NOMO-1 treated with dmso at 0.1 percent for 144 hours (cell line): ENCODE measurements at regions not wholly inside any gene's neighbourhood (a gene's known extent, or its start where the extent isn't known, plus 50 kb on each side); places are given as distances from the start of the nearest gene placed in this dataset.

Experiments used
- DNase-seq: peaks from one replicate; lab custom pipeline; 2025; ENCODE audit not compliant: unreplicated experiment; lab: John Stamatoyannopoulos, UW

- no peak for DNase-seq
Observed at GRCh38 chr6:1514078-1514477, 95.6 kb upstream of the FOXC1 start.

DNA sequence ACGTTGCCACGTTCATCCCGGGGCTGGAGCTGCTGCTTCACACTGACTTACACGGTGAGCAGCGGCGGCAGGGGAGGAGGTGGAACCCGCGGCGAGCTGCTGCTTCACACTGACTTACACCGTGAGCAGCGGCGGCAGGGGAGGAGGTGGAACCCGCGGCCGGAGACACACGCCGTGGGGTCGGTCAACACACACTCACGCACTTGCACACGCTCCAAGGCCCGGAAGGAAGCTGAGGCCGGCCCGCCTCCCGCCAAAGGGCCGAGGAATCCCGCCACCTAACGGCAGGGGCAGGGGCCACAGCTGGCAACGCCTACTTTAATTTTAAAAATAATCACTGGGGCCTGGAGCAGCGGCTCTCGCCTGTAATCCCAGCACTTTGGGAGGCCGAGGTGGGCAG lies 94.4 kb upstream of the FOXC1 start:
- DNase-seq = no peak

DNA sequence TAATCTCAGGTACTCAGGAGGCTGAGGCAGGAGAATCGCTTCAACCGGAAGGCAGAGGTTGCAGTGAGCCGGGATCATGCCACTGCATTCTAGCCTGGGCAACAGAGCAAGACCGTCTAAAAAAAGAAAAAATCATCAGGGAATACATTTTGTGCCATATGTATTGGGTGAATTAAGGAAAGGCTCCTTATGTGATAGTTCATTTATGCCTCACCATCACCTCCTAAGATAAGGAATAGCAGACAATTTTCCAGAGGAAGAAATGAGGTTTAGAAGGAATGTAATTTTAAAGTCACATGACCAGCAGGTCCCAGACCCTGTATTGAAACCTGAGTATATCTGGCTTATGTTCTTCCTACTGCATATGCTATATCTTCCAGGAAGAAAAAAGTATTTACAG lies 93.9 kb upstream of the FOXC1 start:
- DNase-seq = no peak

DNA sequence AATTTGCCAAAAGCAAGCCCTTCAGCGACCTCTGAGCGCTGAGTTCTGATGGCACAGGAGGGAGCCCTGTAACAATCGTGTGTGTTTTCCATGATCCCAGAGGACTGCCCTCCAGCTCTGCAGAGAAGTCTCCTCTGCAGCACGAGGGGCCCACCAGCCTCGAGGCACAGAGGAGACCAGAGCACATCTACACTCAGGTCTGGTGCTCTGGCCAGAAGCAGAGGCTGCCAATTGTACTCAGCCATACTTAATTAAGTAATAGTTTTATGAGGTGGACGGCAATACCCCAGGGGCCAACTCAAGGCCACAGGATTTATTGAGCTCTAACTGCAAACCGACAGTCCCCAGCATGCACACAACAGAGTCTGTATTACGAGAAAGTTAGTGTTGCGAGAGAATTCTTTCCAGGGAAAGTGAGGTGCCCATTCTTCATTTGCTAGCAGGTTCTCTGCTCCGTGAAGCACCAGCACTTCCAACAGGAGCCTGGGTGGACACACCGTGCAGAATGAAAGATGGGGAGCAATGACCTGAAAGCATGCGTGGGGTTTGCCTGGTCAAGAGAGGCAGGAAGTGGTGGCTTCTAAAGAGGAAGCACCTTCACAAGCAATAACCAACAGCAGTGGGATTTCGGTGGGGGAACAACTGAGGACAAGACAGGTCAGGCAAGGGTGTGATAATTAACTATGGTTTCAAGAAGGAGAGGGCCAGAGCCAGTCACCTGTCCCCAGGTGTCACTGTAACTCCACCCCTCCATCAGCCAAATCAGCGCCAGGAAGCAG lies 92.8 kb upstream of the FOXC1 start:
- DNase-seq = peak; percentile 4

DNA sequence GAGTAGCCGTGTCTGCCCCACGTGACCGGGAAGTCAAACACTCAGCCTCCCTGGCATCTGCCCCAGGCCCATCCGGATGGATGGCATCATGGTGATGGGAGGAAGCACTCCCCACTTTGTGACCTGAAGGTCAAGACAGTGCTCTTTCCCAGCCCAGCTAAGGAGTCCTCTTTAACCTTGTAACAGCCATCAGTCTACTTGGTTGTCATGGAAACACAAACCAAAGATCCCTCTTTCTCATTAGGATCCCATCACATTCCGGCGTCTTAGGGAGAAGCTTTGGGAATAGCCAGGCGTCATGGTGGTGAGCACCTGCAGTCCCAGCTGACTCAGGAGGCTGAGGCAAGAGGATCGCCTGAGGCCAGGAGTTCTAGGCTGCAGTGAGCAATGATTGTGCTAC lies 90.9 kb upstream of the FOXC1 start:
- DNase-seq = no peak

DNA sequence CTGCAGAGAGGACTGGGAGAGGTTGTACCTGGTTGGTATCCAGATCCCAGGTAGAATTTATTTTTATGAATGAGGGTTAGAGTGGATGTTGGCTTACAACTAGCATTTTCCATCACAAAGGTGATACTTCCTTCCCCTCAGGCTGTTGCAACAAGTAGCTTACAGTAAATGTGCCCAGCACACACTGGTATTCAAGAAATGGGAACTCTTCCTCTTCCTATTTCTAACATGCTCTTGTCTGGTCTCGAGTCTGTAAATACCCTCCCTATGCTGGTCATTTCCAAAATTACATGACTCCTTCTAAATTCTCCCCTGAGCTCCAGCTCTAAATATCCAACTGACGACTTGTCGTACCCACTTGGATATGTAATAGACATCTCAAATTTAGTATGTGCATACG lies 90.1 kb upstream of the FOXC1 start:
- no peak for DNase-seq

- no peak for DNase-seq
Observed at GRCh38 chr6:1522779-1523178, 86.9 kb upstream of the FOXC1 start.

- no peak for DNase-seq
Observed at GRCh38 chr6:1524040-1524480, 85.7 kb upstream of the FOXC1 start.

- no peak for DNase-seq
Observed at GRCh38 chr6:1525364-1526038, 84.2 kb upstream of the FOXC1 start.

GRCh38 chr6:1526398-1527072 lies 83.2 kb upstream of the FOXC1 start:
- DNase-seq = no peak

DNA sequence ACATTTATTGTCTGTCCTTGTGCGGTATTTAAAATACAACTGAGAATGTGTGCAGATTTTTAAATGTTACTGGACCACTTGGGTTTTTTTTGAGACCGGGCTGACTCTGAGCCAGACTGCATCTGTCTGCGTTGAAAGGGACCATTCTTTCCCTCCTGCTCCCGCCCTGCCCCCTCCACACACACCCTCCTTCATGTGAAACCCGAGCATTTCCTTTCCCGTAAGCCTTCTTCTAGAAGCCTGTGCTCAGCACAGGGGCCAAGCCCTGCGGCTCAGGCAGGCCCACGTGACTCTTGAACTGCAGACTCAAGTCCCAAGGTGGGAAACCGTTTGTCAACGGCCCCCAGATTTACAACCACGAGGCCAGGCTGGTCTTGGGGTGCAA lies 82.7 kb upstream of the FOXC1 start:
- DNase-seq = no peak

- no peak for DNase-seq
Observed at GRCh38 chr6:1535295-1535694, 74.4 kb upstream of the FOXC1 start.

DNA sequence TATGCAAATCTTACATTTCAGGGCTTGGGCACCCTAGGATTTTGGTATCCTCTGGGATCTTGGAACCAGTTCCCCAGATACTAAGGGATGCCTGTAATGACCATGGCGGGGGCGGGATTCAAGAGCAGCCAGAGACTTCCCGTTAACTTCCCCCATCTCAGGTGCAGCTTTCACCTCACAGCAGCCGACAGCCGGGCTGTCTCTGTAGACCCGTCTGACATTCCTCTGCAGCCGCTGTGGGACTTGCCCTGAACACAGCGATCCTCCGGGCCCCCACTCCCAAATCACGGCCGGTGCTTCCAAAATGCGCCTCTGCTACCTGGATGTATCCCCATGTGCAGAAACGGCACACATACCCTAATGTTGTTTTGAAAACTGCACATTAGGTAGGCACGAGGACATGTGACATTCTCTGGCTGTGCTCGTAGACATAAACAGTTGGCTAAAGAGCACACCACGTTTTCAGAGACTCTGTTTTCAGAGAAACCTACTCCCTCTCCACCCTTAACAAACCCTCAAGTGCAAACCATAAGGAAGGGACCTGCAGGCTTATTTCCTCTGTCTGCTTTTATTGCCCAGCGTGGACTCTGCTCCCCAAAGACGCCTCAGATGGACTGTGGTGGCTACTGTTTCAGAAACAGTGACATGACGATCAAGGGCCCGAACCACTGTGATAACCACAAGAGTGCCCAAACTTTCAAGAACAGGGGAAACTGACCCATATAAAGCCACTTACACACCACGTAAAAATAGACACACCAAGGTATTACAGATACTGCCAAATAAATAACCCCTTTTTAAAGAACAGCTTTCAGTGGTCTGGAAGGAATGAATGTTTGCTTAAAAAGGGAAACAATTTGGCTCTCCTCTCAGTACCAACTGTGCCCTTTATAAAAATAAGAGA lies 72.9 kb upstream of the FOXC1 start:
- no peak for DNase-seq

GRCh38 chr6:1538369-1538768 lies 71.3 kb upstream of the FOXC1 start:
- DNase-seq = no peak

DNA sequence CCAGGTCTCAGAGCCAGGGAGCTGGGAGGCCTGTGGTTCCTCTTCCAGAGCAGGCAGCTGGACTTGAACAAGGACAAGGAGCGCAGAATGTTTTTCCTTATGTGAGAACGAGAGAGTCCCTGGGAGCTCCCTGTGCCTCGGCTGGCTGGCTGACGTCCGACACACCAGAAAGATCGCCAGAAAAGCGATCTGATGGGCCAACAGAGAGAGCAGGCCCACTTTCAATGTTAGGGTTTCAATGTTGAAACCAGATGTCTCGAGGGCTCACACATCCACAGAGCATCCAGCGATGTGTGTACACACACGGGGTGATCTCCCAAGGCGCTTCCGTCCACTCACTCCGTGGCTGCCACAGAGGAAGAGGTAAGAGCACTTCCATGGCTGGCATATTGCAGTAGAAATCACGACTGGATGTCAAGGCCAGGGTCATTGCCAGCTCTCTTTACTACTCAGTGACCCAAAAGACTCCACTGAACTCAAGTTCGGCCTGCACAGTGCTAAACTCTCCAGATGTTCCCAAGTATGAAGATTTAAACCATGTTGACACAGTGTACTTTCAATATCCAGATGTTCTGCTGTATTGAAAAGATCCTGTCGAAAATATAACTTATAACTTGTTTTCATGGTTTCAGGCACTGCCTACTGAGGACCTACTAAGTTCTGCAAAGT lies 70.8 kb upstream of the FOXC1 start:
- DNase-seq = no peak

GRCh38 chr6:1540864-1541521 lies 68.7 kb upstream of the FOXC1 start:
- no peak for DNase-seq

GRCh38 chr6:1542335-1542734 lies 67.4 kb upstream of the FOXC1 start:
- DNase-seq = no peak

- DNase-seq = no peak
Observed at GRCh38 chr6:1542764-1543163, 67.0 kb upstream of the FOXC1 start.

GRCh38 chr6:1544000-1544399 lies 65.7 kb upstream of the FOXC1 start:
- no peak for DNase-seq

DNA sequence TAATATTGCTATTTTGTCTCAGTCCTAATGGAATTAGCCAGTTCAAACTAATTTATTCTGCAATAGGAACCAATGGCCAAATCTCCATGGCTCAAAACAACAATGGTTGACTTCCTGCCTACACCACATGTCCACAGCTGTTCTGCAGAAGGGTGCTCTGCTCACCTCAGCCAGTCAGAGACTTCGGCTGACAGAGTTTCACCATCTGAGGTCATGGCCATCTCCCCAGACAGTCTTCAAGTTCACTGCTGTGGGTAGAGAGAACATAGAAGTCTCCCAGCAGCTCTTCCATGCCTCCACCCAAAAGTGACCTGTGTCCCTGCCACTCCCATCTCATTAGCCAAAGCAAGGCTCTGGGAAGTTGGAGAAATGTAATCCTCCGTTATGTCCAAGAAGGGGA lies 65.1 kb upstream of the FOXC1 start:
- DNase-seq = no peak
